Neutrophil (primary cell): ENCODE measurements at regions not wholly inside any gene's neighbourhood (a gene's known extent, or its start where the extent isn't known, plus 50 kb on each side); places are given as distances from the start of the nearest gene placed in this dataset.
"Not testable (repeated sequence)": the region's sequence is repeated elsewhere in the genome, so short reads cannot be mapped to it uniquely, and the experiment has no call there.

Source experiments
- H3K27ac ChIP-seq: fragments of 200-600 bp; sonication (generic); 2 replicates; pipeline ENCODE4 v1.5.1; 2016; ENCODE audit warnings: mild to moderate bottlenecking, moderate library complexity
- H3K27me3 ChIP-seq: fragments of 200-600 bp; sonication (generic); 2 replicates; pipeline ENCODE4 v1.6.0; 2016; ENCODE audit warnings: mild to moderate bottlenecking
- H3K36me3 ChIP-seq: fragments of 200-600 bp; sonication (generic); 2 replicates; pipeline ENCODE4 v1.5.1; 2017
- H3K4me1 ChIP-seq, 2 experiments: fragments of 200-600 bp in 1 of 2; sonication (generic) in 1 of 2; 1 replicate in 1 of 2; 2 replicates in 1 of 2; pipeline versions ENCODE4 v1.5.1 to v1.6.1; 2013 to 2016; ENCODE audit warnings: low read depth in 1 of 2, low read length in 1 of 2, mild to moderate bottlenecking in 1 of 2, moderate library complexity in 1 of 2; ENCODE audit not compliant: control insufficient read depth in 1 of 2, insufficient read depth in 1 of 2
- H3K4me3 ChIP-seq, 2 experiments: fragments of 200-600 bp in 1 of 2; sonication (generic) in 1 of 2; 1 replicate in 1 of 2; 2 replicates in 1 of 2; pipeline ENCODE4 v1.5.1; 2013 to 2016; ENCODE audit warnings: low read depth in 1 of 2, low read length in 1 of 2, mild to moderate bottlenecking in 1 of 2, moderate library complexity in 1 of 2
- H3K9me3 ChIP-seq: fragments of 200-600 bp; sonication (generic); 2 replicates; pipeline ENCODE4 v1.5.1; 2016
- TF ChIP-seq, protein P1 (sequence below): fragments of 200-600 bp; sonication (generic); IDR thresholded peaks from 2 replicates; pipeline ENCODE4 v1.5.1; 2016; ENCODE audit warnings: antibody characterized with exemption

DNA sequence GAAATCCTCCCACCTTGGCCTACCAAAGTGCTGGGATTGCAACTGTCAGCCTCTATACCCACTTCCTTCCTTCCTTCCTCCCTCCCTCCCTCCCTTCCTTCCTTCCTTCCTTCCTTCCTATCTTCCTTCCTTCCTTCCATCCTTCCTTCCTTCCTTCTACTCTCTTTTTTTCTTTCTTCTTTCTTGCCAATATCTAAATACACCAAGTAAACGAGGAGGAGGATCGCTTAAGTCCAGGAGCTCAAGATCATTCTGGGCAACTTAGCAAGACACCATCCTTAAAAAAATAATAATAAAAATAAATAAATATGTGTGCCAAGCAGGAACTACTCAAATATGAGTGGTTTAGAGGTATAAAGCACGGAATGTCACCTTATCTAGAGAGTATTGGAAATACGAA, 249.4 kb upstream of the TRIB2 start:
- Histone ChIP-seq H3K4me3 (no peak overlapping the region), H3K27me3 (no peaks in the 10 kb centered on the region), H3K27ac (peak overlapping the region; percentile 61), H3K9me3 (no peaks in the 10 kb centered on the region), H3K4me1 (peaks cover 23 to 26% of the 10 kb centered on the region in 2 experiments), H3K36me3 (no peaks in the 10 kb centered on the region)
- TF ChIP-seq, protein P1, sequence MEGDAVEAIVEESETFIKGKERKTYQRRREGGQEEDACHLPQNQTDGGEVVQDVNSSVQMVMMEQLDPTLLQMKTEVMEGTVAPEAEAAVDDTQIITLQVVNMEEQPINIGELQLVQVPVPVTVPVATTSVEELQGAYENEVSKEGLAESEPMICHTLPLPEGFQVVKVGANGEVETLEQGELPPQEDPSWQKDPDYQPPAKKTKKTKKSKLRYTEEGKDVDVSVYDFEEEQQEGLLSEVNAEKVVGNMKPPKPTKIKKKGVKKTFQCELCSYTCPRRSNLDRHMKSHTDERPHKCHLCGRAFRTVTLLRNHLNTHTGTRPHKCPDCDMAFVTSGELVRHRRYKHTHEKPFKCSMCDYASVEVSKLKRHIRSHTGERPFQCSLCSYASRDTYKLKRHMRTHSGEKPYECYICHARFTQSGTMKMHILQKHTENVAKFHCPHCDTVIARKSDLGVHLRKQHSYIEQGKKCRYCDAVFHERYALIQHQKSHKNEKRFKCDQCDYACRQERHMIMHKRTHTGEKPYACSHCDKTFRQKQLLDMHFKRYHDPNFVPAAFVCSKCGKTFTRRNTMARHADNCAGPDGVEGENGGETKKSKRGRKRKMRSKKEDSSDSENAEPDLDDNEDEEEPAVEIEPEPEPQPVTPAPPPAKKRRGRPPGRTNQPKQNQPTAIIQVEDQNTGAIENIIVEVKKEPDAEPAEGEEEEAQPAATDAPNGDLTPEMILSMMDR = no peak

DNA sequence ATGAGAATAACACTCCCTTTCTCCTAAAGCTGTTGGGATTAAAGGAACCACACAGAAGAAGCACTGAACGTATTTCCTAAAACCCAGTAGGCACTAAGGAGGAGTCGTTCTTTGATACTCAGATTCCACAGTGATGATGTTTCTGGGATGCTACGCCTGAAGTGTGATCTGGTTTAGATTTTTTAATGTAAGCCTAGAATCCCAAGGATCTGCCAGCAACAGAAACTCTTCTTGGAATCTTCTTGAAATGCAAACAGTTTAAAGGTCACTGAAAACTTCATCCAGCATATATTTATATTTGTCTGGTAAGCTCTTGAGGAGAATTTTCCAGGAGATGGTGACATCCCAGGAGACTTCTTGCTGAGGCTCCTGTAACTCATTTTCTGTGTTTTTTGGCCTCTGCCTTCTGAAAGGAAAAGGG, 247.6 kb upstream of the TRIB2 start:
- no peaks in the 10 kb centered on the region for H3K9me3 ChIP-seq
- H3K36me3 ChIP-seq = no peaks in the 10 kb centered on the region
- TF ChIP-seq, protein P1 = no peak
- H3K4me3 ChIP-seq = no peak overlapping the region
- H3K4me1 ChIP-seq = peaks cover 10 to 16% of the 10 kb centered on the region in 2 experiments
- no peaks in the 10 kb centered on the region for H3K27me3 ChIP-seq
- no peak overlapping the region for H3K27ac ChIP-seq

DNA sequence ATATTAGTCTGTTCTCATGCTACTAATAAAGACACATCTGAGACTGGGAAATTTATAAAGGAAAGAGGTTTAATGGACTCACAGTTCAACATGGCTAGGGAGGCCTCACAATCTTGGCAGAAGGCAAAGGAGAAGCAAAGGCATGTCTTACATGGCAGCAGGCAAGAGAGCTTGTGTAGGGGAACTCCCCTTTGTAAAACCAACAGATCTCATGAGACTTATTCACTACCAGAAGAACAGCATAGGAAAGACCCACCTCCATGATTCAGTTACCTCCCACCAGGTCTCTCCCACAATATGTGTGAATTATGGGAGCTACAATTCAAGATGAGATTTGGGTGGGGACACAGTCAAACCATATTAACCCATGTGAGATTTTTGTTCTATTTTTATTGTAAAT, 244.5 kb upstream of the TRIB2 start:
- not testable (repeated sequence) for H3K36me3 ChIP-seq, H3K27me3 ChIP-seq

DNA sequence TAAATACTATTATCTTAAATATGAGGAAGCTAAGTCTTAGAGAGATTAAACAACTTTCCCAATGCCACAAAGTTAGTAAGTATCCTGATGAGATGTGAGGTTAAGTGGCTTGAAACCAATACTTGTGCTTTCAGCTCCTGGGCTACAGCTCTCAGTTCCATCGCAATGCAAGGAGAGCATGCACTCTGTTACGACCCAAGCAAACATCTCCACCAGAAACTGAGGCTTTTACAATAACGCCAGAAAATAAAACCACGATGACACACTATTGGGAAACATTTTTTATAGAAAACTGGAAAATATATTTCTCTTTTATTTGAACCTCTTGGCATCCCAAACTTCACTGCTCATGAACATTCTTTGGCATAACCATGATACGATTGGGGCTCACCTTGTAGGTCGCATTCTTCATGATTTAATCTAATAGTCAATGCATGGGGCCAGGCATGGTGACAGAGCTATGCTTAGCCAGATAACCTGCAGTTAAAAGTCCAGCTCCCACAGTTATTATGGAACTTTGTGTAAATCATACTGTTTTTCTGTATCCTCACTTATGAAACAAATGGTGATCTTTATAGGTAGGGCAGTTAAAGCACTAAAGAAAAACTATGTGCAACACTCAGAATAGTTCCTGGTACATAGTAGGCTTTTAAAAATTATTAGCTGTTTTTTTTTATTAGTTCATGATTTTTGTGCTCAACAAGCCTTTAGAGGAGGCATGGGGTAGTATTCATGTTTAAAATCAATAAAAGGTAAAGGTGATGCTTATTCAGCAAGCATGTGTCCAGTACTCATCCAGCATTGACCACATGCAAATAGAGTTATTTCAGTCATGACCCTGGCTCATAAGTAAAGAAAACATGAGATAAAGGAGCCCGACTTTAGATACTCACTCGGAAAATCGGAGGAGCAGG, 238.3 kb upstream of the TRIB2 start:
- Histone ChIP-seq H3K27ac (no peak overlapping the region), H3K4me3 (no peak overlapping the region), H3K4me1 (no peaks in the 10 kb centered on the region), H3K27me3 (no peaks in the 10 kb centered on the region), H3K36me3 (no peaks in the 10 kb centered on the region), H3K9me3 (no peaks in the 10 kb centered on the region)
- TF ChIP-seq, protein P1 = no peak

More for the DNA sequence above, 244.5 kb upstream of the TRIB2 start:
- H3K4me1 ChIP-seq, H3K27ac ChIP-seq, H3K9me3 ChIP-seq, H3K4me3 ChIP-seq: not testable (repeated sequence)

DNA sequence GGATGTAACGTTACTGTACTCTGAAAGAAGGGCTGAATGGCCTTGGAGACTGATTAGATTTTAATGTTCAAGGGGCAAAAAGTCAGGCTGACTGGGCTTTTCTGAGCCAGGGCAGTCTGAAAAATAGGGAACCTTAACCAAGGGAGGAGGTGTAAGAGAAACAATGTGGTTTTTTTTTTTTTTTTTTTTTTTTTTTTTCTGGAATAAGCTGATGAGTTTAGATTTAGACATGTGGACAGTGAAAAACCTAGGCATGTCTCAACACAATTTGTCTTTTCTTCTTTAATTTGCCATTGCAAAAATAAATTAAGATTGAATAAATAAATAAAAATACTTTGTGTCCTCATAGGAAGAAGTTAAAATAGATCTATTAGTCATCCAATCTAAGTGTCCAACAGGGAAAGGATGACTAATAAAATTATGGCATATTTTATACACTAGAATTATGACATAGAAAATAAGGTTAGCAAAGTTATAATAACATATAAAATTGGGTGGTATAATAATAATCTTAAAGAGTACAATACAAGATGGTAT, 237.6 kb upstream of the TRIB2 start:
- no peak overlapping the region for H3K27ac ChIP-seq
- H3K4me3 ChIP-seq = no peak overlapping the region
- TF ChIP-seq, protein P1 = no peak
- no peaks in the 10 kb centered on the region for H3K4me1 ChIP-seq
- H3K27me3 ChIP-seq = no peaks in the 10 kb centered on the region
- no peaks in the 10 kb centered on the region for H3K36me3 ChIP-seq
- H3K9me3 ChIP-seq = no peaks in the 10 kb centered on the region

DNA sequence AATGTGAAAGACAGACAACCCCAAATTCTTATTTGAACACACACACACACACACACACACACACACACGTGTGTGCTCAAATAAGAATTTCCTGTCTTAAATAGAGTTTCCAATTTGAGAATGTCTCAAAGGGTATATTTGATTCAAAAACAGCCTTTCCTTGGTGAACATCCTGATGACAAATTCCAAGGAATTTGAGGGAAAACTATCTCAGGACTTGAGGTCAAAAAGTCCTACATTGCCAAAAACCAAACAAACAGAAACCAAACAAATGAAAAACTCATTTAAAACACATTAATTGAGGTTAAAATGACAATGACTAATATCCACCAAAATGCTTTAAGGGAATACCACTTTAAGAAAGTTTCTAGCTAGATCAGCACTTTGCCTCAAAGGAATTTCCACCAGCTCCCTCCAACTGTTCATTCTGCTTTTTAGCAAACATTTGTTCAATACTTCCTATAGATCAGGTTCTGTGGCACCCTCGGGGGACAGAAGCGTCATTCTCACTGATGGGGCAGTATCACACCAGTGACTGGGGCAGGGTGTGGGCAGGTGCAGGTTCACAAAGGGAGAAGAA, 232.1 kb upstream of the TRIB2 start:
- Histone ChIP-seq H3K4me3 (no peak overlapping the region), H3K36me3 (no peaks in the 10 kb centered on the region), H3K4me1 (peaks cover 0 to 17% of the 10 kb centered on the region in 2 experiments), H3K27me3 (no peaks in the 10 kb centered on the region), H3K9me3 (no peaks in the 10 kb centered on the region), H3K27ac (no peak overlapping the region)
- TF ChIP-seq, protein P1 = no peak
